ENCODE measurements at regions not wholly inside any gene's neighbourhood (a gene's known extent, or its start where the extent isn't known, plus 50 kb on each side); places are given as distances from the start of the nearest gene placed in this dataset.

- in situ Hi-C loops (cut with HindIII; ENCODE audit: low sequenced_read_pairs): loop anchor here (10.0 kb wide), 2 partner anchors 65 to 185 kb away; no protein-coding TSS in a partner anchor
Measured at GRCh38 chr20:53839423-53840176, 230.8 kb downstream of the BCAS1 start.

DNA sequence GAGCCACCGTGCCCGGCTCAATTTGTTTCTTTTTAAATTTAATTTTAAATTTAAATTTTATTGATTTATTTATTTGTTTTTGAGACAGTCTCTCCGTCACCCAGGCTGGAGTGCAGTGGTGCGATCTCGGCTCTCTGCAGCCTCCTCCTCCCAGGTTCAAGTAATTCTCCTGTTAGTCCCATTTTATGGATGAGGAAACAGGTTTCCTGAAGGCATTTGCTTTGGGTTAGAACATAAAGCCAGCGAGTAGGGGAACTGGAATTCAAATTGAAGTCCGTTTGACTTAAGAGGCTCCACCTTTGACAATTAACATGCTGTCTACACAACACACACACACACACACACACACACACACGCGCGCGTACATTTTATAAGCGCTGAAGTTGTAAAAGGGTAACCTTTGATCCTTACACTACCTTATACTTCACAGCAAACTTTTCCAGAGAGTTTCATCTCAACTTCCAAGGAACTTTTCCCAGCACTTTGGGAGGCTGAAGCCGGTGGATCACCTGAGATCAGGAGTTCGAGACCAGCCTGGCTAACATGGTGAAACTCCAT is 232.0 kb downstream of the BCAS1 start:
- in situ Hi-C loops (cut with HindIII; ENCODE audit: low sequenced_read_pairs): no loop called here

GRCh38 chr20:53837126-53837826 is 233.1 kb downstream of the BCAS1 start:
- in situ Hi-C loops (cut with HindIII; ENCODE audit: low sequenced_read_pairs): no loop called here

GRCh38 chr20:53834749-53835148 is 235.6 kb downstream of the BCAS1 start:
- in situ Hi-C loops (cut with HindIII; ENCODE audit: low sequenced_read_pairs): no loop called here

- in situ Hi-C loops (cut with HindIII; ENCODE audit: low sequenced_read_pairs): no loop called here
Measured at GRCh38 chr20:53834062-53834442, 236.3 kb downstream of the BCAS1 start.

GRCh38 chr20:53833333-53834061 is 236.9 kb downstream of the BCAS1 start:
- in situ Hi-C loops (cut with HindIII; ENCODE audit: low sequenced_read_pairs): no loop called here

GRCh38 chr20:53832499-53832898 is 237.9 kb downstream of the BCAS1 start:
- in situ Hi-C loops (cut with HindIII; ENCODE audit: low sequenced_read_pairs): no loop called here

DNA sequence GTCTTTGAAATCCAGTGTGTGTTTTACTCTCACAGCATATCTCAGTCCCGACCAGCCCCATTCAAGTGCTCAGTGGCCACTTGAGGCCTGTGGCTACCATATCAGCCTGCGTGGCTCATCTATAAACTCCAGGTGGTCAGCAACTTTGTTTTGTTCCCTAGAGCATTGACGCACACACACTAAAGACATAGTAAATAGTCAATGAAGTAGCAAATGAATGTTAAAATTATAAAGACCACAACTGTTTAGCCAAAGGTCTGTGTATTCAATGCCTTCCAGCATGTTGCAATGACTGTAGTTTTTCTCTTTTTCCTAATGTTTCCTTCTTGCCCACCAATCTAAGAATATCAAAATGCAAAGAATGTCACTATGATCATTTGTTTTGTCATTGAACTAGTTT is 238.2 kb upstream of the ZNF217 start:
- in situ Hi-C loops (cut with HindIII; ENCODE audit: low sequenced_read_pairs): no loop called here

DNA sequence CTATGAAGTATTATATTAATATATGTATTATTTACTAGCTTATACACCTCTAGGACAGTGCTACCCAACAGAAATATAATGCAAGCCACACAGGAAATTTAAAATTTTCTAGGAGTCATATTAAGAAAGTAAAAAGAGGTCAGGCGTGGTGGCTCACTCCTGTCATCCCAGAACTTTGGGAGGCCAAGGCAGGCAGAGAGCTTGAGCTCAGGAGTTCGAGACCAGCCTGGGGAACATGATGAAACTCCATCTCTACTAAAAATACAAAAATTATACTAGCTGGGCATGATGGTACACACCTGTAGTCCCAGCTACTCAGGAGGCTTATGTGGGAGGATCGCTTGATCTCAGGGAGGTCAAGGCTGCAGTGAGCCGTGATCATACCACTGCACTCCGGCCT is 237.6 kb upstream of the ZNF217 start:
- in situ Hi-C loops (cut with HindIII; ENCODE audit: low sequenced_read_pairs): no loop called here

DNA sequence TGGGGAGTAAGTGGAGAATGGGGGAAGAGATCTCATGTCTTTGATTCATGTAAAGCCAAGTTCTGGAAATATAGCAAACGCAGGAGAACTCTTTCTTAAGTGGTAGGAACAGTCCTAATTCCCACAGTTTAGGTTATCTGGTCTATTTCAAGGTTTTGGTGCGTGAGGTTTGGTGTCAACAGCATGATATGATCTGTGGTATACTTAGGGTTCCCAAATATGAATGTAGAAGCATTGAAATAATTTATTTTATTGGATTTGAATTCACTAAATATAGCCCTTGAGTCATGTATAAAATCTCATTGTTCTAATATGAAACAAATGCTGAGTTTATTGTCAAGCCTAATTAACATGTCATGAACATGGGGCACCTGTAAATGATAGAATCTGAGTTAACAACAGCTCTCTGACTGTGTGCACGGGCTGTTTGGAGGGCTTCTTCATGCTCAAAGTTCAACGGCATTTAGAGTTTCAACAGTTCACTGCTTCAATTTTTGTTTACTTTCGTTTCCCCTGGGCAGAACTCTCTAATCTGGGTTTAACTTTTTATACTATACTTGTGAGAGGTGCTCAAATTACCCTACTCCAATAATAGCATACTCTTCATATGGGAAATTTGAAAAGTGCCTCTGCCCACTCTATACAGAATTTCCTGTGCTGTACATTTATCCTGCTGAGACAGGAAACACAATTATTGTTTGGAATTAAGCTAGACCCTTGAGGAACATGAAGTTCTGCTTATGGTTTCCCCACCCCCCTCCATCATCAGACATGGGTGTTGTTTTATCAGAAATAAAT is 236.3 kb upstream of the ZNF217 start:
- in situ Hi-C loops (cut with HindIII; ENCODE audit: low sequenced_read_pairs): loop anchor here (5.0 kb wide), 1 partner anchor 52 kb away; no protein-coding TSS in a partner anchor

- in situ Hi-C loops (cut with HindIII; ENCODE audit: low sequenced_read_pairs): loop anchor here (5.0 kb wide), 1 partner anchor 53 kb away; no protein-coding TSS in a partner anchor
Measured at GRCh38 chr20:53829255-53829723, 235.7 kb upstream of the ZNF217 start.

DNA sequence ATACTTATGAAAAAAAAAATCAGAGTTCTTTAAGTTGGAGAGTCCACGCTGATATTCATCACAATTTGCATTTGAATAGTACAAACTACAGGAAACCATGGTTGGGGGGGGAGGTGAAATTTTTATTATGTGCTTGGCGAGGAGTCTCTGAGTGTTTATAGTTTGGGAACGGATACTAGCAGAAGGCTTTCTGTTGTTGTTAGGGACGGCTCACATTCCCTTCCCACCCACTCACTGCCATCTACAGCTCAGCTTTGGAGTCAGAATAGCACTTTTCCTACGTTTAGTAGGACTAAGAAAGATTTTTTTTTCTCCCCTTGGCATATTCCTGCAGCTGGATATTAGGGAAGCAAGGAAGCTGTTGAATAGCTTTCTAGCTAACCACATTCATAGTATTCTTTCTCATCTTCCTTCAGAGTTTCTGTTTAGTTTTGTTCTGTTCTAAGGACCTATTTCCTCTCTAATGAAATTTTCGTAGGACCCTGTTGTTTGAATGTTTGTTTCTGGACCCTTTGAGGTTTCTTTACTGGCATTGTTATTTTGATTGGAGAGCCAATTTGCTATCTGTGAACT is 235.1 kb upstream of the ZNF217 start:
- in situ Hi-C loops (cut with HindIII; ENCODE audit: low sequenced_read_pairs): loop anchor here (5.0 kb wide), 1 partner anchor 54 kb away; no protein-coding TSS in a partner anchor

- in situ Hi-C loops (cut with HindIII; ENCODE audit: low sequenced_read_pairs): loop anchor here (5.0 kb wide), 1 partner anchor 54 kb away; no protein-coding TSS in a partner anchor
Measured at GRCh38 chr20:53828088-53828681, 234.5 kb upstream of the ZNF217 start.

DNA sequence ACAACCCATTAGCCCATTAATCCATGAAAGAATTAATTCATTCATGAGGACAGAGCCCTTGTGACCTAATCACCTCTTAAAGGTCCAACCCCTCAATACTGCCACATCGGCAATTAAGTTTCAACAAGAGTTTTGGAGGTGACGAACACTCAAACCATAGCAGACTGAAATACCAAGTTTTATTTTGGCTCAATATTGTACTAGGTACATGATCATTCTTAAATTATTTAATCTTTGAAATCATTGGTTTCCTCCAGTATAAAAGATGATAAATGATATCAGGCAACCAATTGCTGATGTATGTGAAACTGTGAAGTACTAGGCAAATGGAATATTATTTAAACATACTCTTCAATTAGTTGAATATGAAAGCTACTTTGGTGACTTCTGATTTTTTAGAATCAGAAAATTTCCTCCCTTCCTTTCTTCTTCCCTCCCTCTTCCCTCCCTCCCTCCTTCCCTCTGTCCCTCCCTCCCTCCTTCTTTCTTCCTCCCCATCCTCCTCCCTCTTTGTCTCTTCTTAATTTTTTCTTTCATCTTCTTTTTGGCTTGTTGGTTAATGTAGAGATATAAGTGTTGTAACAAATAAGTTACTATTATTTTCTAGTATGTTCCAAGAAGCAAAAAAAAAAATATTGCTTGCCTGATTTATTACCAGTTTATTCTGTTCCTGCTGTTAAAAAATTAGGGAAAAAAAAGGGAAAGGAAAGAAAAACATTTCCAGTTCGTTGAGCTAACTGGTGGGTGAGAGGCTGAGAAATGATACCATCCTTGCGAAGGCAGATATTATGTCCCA is 233.9 kb upstream of the ZNF217 start:
- in situ Hi-C loops (cut with HindIII; ENCODE audit: low sequenced_read_pairs): loop anchor here (5.0 kb wide), 1 partner anchor 55 kb away; no protein-coding TSS in a partner anchor

GRCh38 chr20:53826597-53827291 is 233.1 kb upstream of the ZNF217 start:
- in situ Hi-C loops (cut with HindIII; ENCODE audit: low sequenced_read_pairs): loop anchor here (5.0 kb wide), 1 partner anchor 56 kb away; no protein-coding TSS in a partner anchor

DNA sequence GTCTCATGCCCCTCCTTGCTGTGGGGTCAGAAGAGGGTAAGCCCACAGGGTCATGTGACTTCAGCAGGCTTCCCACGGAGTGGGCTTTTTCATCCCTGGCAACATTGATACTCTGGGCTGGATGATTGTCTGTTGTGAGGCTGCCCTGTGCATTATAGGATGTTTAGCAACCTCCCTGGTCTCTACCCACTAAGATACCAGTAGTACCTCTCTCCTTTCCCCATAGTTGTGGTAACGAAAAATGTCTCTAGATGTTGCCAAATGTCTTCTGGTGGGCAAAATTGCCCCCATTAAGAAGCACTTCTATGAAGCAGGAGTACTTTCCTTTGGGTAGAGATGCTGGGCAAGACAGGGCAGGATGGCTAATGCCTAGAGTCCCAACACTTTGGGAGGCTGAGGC is 232.5 kb upstream of the ZNF217 start:
- in situ Hi-C loops (cut with HindIII; ENCODE audit: low sequenced_read_pairs): loop anchor here (5.0 kb wide), 1 partner anchor 56 kb away; no protein-coding TSS in a partner anchor

DNA sequence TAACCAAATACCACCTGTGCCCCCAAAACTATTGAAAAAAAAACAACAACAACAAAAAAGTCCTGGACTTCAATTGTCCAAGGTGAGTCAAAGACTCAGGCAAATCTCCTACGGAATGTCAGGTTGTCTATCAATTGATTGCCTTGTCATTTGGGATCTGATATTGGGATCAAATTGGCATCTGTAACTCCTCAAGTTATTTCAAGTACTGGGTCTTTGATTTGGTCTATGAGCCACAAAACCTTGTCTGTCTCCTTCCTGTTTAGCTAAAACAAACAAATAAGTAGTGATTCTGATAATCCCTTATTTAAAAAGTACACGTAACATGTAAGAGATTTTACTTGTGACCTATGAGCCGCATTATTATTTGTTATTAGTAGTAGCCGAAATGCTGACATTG is 231.6 kb upstream of the ZNF217 start:
- in situ Hi-C loops (cut with HindIII; ENCODE audit: low sequenced_read_pairs): loop anchor here (5.0 kb wide), 1 partner anchor 57 kb away; no protein-coding TSS in a partner anchor

DNA sequence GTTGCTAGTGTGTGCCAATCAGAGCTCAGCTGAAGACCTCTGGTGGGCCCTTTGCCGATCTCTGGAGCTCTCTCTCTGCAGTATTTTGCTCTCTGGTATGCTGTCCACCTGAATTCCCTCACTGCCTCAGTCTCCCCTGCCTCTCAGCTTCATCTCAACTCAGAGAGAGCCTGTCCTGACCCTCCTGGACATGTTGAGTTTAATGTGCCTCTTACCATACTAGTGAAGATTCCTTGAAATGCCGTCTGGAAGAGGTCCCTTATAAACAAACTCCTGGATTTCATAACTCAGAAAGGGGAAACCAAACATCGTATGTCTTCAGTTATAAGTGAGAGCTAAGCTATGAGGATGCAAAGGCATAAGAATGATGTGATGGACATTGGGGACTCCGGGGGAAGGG is 231.1 kb upstream of the ZNF217 start:
- in situ Hi-C loops (cut with HindIII; ENCODE audit: low sequenced_read_pairs): loop anchor here (5.0 kb wide), 1 partner anchor 58 kb away; no protein-coding TSS in a partner anchor
